Endothelial cell of umbilical vein (primary cell): ENCODE measurements at regions not wholly inside any gene's neighbourhood (a gene's known extent, or its start where the extent isn't known, plus 50 kb on each side); places are given as distances from the start of the nearest gene placed in this dataset.

Experiments used
- BruUV-seq: library from RNA; stranded (reverse); fragments of 400-500 nt; replicated peaks from 2 replicates; lab custom pipeline; 2021; lab: Mats Ljungman, UMichigan
- CTCF ChIA-PET: fragments of 300-600, 350-600 bp; sonication (Branson Sonifier 250); formaldehyde crosslinking; loops from one replicate; lab custom pipeline; 2021; ENCODE audit warnings: antibody characterized with exemption, inconsistent platforms; lab: Charles Lee
- POLR2A ChIA-PET: fragments of 300-600, 350-600 bp; sonication (Branson Sonifier 250); formaldehyde crosslinking; loops from one replicate; lab custom pipeline; 2021; ENCODE audit warnings: antibody characterized with exemption, inconsistent platforms; lab: Charles Lee
- DNase-seq: peaks from one replicate; pipeline ENCODE4 v3.0.0-alpha.2; 2011; ENCODE audit warnings: low read depth, low spot score
- FAIRE-seq: peaks from 2 replicates; lab custom pipeline; 2011; peaks lifted over from hg19 to GRCh38; lab: Jason Lieb, UNC
- H2AFZ ChIP-seq: 2 replicates; pipeline ENCODE4 v1.6.0; 2012; ENCODE audit warnings: low read depth, low read length, control low read depth, inconsistent platforms
- H3K27ac ChIP-seq: 2 replicates; pipeline ENCODE4 v1.5.1; 2011; ENCODE audit warnings: low read depth, mild to moderate bottlenecking, control low read depth, low read length, moderate library complexity; ENCODE audit not compliant: insufficient read depth
- H3K27me3 ChIP-seq, 2 experiments: 2 replicates each; pipeline versions ENCODE4 v1.6.0 to v1.6.1; 2011; ENCODE audit warnings: low read length in 2 of 2, mixed read lengths in 1 of 2; ENCODE audit not compliant: control insufficient read depth in 2 of 2, insufficient read depth in 2 of 2
- H3K36me3 ChIP-seq, 2 experiments: 2 replicates in 1 of 2; 3 replicates in 1 of 2; pipeline ENCODE4 v1.5.1; 2011; ENCODE audit warnings: low read length in 2 of 2, mild to moderate bottlenecking in 1 of 2, moderate library complexity in 1 of 2; ENCODE audit not compliant: control insufficient read depth in 2 of 2, insufficient read depth in 2 of 2; ENCODE audit errors: extremely low read depth in 1 of 2
- H3K4me1 ChIP-seq: 3 replicates; pipeline ENCODE4 v1.5.1; 2011; ENCODE audit warnings: mild to moderate bottlenecking, low read length; ENCODE audit not compliant: control insufficient read depth, insufficient read depth; ENCODE audit errors: extremely low read depth
- H3K4me2 ChIP-seq: 2 replicates; pipeline ENCODE4 v1.6.1; 2011; ENCODE audit warnings: low read length, control low read depth, mixed read lengths; ENCODE audit not compliant: insufficient read depth
- H3K4me3 ChIP-seq, 3 experiments: fragments of 200-600 bp in 1 of 3; sonication (generic), shearing (Covaris generic) in 1 of 3; replicated peaks in 1 of 3; 2 replicates each; pipeline ENCODE4 v1.5.1; 2011 to 2016; ENCODE audit warnings: control low read depth in 3 of 3, low read length in 3 of 3, mild to moderate bottlenecking in 2 of 3, inconsistent platforms in 1 of 3, low read depth in 1 of 3, moderate library complexity in 1 of 3; ENCODE audit not compliant: insufficient read depth in 1 of 3
- H3K79me2 ChIP-seq: 2 replicates; pipeline ENCODE4 v1.6.0; 2012; ENCODE audit warnings: low read length, inconsistent platforms; ENCODE audit not compliant: control insufficient read depth, insufficient read depth
- H3K9ac ChIP-seq: replicated peaks from 2 replicates; pipeline ENCODE3; 2011; ENCODE audit warnings: low read length, control low read depth; ENCODE audit not compliant: insufficient read depth; ENCODE audit errors: extremely low read depth
- H3K9me1 ChIP-seq: replicated peaks from 3 replicates; pipeline ENCODE4 v1.6.0; 2011; ENCODE audit warnings: mild to moderate bottlenecking, low read length; ENCODE audit not compliant: control insufficient read depth, insufficient read depth; ENCODE audit errors: extremely low read depth
- H3K9me3 ChIP-seq: replicated peaks from 2 replicates; pipeline ENCODE4 v1.5.1; 2012; ENCODE audit warnings: low read length, inconsistent platforms; ENCODE audit not compliant: control insufficient read depth, insufficient read depth
- H4K20me1 ChIP-seq: replicated peaks from 2 replicates; pipeline ENCODE3; 2011; ENCODE audit warnings: mild to moderate bottlenecking, low read length; ENCODE audit not compliant: control insufficient read depth, insufficient read depth; ENCODE audit errors: extremely low read depth
- EZH2 ChIP-seq: IDR thresholded peaks from 2 replicates; pipeline ENCODE4 v1.6.1; 2012; ENCODE audit warnings: borderline replicate concordance, low read depth, mild to moderate bottlenecking, moderate library complexity, low read length, inconsistent platforms; ENCODE audit not compliant: severe bottlenecking
- FOS ChIP-seq: IDR thresholded peaks from 2 replicates; pipeline ENCODE4 v1.6.1; 2011; ENCODE audit warnings: mild to moderate bottlenecking, low read length, moderate library complexity, borderline replicate concordance; ENCODE audit not compliant: insufficient read depth
- GATA2 ChIP-seq: IDR thresholded peaks from 2 replicates; pipeline ENCODE4 v1.7.0; 2011; ENCODE audit warnings: low read depth, mild to moderate bottlenecking, moderate library complexity, mixed read lengths, low read length; ENCODE audit not compliant: insufficient read length, insufficient read depth
- JUN ChIP-seq: IDR thresholded peaks from 2 replicates; pipeline ENCODE4 v1.6.1; 2011; ENCODE audit warnings: borderline replicate concordance, low read depth; ENCODE audit not compliant: insufficient read length, insufficient read depth
- MAX ChIP-seq: IDR thresholded peaks from 2 replicates; pipeline ENCODE4 v1.6.1; 2011; ENCODE audit not compliant: insufficient read depth, insufficient read length
- POLR2A ChIP-seq: IDR thresholded peaks from 2 replicates; pipeline ENCODE4 v1.6.1; 2012; ENCODE audit warnings: low read depth, mild to moderate bottlenecking, control low read depth, low read length
- dilution Hi-C: fragments of 300-500 bp; cut with MboI; formaldehyde crosslinking; loops from one replicate; pipeline ENCODE4 v1.15.0; 2019; ENCODE audit warnings: low sequenced_read_pairs; ENCODE audit not compliant: extremely low pct_ligation_motif_present
- intact Hi-C: fragments of 100-400 bp; cut with micrococcal nuclease; formaldehyde crosslinking; loops from one replicate; pipeline ENCODE4 v1.10.0; 2022

- Histone ChIP-seq H4K20me1 (no peaks in the 10 kb centered on the region), H3K9ac (no peak overlapping the region), H2AFZ (no peak overlapping the region), H3K27me3 (no peaks in the 10 kb centered on the region), H3K9me3 (no peaks in the 10 kb centered on the region), H3K9me1 (no peaks in the 10 kb centered on the region), H3K79me2 (no peaks in the 10 kb centered on the region), H3K4me1 (no peaks in the 10 kb centered on the region), H3K4me3 (no peak overlapping the region), H3K36me3 (no peaks in the 10 kb centered on the region), H3K4me2 (no peak overlapping the region), H3K27ac (no peak overlapping the region)
- dilution Hi-C loops, result no loop called here
- BruUV-seq, result no TSS peak
- intact Hi-C loops, result no loop called here
- CTCF ChIA-PET, result no interaction called here
- TF ChIP-seq JUN (no peak), FOS (no peak), POLR2A (no peak), GATA2 (no peak), MAX (no peak), EZH2 (no peak)
- FAIRE-seq (no peak), DNase-seq (no peak)
- POLR2A ChIA-PET, result no interaction called here
Observed at GRCh38 chr12:30063435-30063945, 279.7 kb upstream of the TMTC1 start.

GRCh38 chr12:30048371-30048770, 264.6 kb upstream of the TMTC1 start:
- Histone ChIP-seq H2AFZ (no peak overlapping the region), H3K27me3 (no peaks in the 10 kb centered on the region), H3K27ac (peak overlapping the region; percentile 71), H3K4me2 (peak overlapping the region; percentile 80), H3K9me3 (no peaks in the 10 kb centered on the region), H3K79me2 (no peaks in the 10 kb centered on the region), H3K4me3 (no peak overlapping the region), H3K9me1 (no peaks in the 10 kb centered on the region), H3K4me1 (peaks cover 40% of the 10 kb centered on the region), H4K20me1 (no peaks in the 10 kb centered on the region), H3K36me3 (no peaks in the 10 kb centered on the region), H3K9ac (no peak overlapping the region)
- intact Hi-C loops, result loop anchor here (5.0 kb wide), 3 partner anchors 126 to 306 kb away; partner anchors contain the start of gene TMTC1
- dilution Hi-C loops, result no loop called here
- no peak for TF ChIP-seq EZH2
- ChIA-PET CTCF (interaction anchor here (0.6 to 1.9 kb wide), 6 partner anchors 17 to 78 kb away, joined by 3 to 7 read pairs (median 4); no protein-coding TSS in a partner anchor), POLR2A (interaction anchor here (0.8 kb wide), 1 partner anchor 21 kb away, joined by 3 read pairs; no protein-coding TSS in a partner anchor)
- DNase-seq (no peak), FAIRE-seq (no peak)
- BruUV-seq, result no TSS peak
